ENCODE measurements at regions not wholly inside any gene's neighbourhood (a gene's known extent, or its start where the extent isn't known, plus 50 kb on each side); places are given as distances from the start of the nearest gene placed in this dataset.
"Not testable (repeated sequence)": the region's sequence is repeated elsewhere in the genome, so short reads cannot be mapped to it uniquely, and the experiment has no call there.

DNA sequence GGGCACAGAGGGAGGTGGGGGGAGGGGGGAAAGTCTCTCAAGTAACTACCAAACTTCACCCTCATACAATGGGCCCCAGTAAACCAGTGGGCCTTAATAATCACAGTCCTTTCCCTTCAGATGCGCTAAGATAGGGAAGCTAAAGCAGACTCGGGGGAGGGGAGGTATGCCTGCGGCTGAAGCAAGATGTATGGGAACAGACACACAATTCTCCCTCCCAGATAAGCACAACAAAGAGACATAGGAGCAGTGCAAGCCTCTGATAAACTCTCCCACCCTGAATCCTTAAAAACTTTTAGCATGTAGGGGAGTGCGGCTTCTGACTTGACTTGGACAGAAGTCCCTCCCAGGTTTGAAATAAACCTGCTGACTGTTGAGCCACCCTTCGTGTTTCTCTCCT is 54.7 kb downstream of the PROP1 start:
- not testable (repeated sequence) for H3K27ac Mint-ChIP-seq (ENCODE audit: unreplicated experiment); H3K9me3 Mint-ChIP-seq (ENCODE audit: unreplicated experiment); DNase-seq (ENCODE audit: extremely low spot score, unreplicated experiment); H3K4me3 Mint-ChIP-seq (ENCODE audit: unreplicated experiment); H3K4me1 Mint-ChIP-seq (ENCODE audit: unreplicated experiment); H3K27me3 Mint-ChIP-seq (ENCODE audit: unreplicated experiment); H3K36me3 Mint-ChIP-seq (ENCODE audit: unreplicated experiment)

DNA sequence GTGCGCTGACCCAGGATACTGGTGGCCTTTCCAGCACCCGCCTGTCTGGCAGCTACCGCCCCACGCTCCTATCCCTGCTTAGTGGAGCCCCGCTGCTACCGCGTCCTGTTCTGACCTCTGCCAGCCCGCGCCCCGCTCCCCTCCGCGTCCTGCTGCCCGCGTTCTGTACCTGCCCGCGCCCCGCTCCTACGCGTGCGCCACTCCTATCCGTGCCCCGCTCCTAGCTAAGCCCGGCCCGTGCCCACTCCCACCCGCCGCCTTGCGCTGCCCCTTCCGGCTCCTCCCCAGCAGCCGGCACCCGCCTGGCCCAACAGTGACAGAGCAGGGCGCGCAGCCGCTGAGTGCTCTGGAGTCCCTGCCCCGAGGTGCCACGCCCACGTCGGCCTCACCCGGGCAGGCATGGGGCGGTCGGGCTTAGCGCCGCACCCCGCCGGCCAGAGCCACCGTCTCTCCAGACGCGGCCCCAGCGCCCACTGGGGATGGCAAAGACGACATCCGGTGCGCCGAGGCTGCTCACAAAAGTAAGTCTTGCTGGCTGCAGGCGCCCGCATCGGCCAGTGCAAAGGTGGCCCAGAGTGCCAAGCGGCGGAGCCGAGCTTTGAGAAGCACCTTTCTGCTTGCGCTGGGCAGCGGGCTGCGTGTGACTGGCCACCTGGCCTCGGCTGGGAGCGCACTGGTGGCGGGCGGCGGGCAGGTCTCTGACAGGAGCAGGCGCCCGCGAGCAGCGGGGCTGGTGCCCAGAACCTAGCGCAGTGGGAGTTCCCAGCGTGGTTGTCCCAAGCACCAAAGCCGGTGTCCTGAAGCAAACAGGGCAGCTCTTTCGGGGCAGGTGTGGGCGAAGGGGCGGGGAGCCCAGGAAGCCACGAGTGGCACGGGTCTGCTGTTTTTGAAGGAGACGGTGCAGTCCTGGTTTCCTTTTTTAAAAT is 56.5 kb downstream of the PROP1 start:
- not testable (repeated sequence) for H3K4me3 Mint-ChIP-seq (ENCODE audit: unreplicated experiment); H3K4me1 Mint-ChIP-seq (ENCODE audit: unreplicated experiment); DNase-seq (ENCODE audit: extremely low spot score, unreplicated experiment); H3K9me3 Mint-ChIP-seq (ENCODE audit: unreplicated experiment); H3K27ac Mint-ChIP-seq (ENCODE audit: unreplicated experiment); H3K27me3 Mint-ChIP-seq (ENCODE audit: unreplicated experiment); H3K36me3 Mint-ChIP-seq (ENCODE audit: unreplicated experiment)

DNA sequence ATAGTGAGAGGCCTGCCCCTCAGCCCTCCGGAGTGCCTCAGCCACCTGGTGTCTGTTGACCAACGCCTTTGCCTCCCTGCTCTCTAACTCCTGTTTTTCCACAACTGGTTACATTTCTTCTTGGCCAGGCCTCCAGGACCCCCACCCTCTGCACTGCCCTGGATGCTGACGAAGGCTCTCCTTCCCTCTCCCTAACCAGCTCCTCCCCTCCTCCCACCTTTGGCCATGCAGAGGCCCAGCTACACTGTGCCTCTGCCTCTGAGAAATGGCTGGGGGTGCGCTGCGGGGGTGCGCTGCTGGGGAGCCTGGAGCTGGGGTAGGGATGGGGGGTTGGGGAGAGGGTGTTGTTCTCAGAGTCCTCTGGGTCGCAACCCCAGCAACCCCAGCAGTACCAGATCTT is 57.3 kb downstream of the PROP1 start:
- not testable (repeated sequence) for H3K27me3 Mint-ChIP-seq (ENCODE audit: unreplicated experiment); H3K4me3 Mint-ChIP-seq (ENCODE audit: unreplicated experiment); H3K4me1 Mint-ChIP-seq (ENCODE audit: unreplicated experiment); H3K27ac Mint-ChIP-seq (ENCODE audit: unreplicated experiment); DNase-seq (ENCODE audit: extremely low spot score, unreplicated experiment); H3K9me3 Mint-ChIP-seq (ENCODE audit: unreplicated experiment); H3K36me3 Mint-ChIP-seq (ENCODE audit: unreplicated experiment)

DNA sequence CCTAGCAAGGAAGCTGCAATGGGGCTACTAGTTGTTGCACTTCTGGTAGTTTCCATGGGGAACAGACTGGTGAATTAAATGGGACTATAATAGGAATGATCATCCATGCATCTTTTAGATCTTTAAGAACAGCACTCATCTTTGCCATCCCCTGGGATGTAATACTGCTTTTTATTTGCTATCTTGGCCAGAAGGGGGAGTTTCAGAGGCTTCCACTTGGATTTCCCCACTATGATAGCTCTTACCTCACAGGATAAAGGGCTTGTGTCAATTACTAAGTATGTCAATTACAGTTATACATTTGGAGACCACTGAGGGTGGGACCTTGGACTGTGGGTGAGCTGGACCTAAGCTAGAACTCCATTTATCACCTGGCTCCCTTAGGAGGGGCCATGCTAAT is 61.8 kb downstream of the PROP1 start:
- not testable (repeated sequence) for H3K36me3 Mint-ChIP-seq (ENCODE audit: unreplicated experiment); H3K9me3 Mint-ChIP-seq (ENCODE audit: unreplicated experiment); H3K27ac Mint-ChIP-seq (ENCODE audit: unreplicated experiment); H3K4me1 Mint-ChIP-seq (ENCODE audit: unreplicated experiment); H3K4me3 Mint-ChIP-seq (ENCODE audit: unreplicated experiment); H3K27me3 Mint-ChIP-seq (ENCODE audit: unreplicated experiment); DNase-seq (ENCODE audit: extremely low spot score, unreplicated experiment)
- TF ChIP-seq, protein P1, sequence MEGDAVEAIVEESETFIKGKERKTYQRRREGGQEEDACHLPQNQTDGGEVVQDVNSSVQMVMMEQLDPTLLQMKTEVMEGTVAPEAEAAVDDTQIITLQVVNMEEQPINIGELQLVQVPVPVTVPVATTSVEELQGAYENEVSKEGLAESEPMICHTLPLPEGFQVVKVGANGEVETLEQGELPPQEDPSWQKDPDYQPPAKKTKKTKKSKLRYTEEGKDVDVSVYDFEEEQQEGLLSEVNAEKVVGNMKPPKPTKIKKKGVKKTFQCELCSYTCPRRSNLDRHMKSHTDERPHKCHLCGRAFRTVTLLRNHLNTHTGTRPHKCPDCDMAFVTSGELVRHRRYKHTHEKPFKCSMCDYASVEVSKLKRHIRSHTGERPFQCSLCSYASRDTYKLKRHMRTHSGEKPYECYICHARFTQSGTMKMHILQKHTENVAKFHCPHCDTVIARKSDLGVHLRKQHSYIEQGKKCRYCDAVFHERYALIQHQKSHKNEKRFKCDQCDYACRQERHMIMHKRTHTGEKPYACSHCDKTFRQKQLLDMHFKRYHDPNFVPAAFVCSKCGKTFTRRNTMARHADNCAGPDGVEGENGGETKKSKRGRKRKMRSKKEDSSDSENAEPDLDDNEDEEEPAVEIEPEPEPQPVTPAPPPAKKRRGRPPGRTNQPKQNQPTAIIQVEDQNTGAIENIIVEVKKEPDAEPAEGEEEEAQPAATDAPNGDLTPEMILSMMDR (IDR thresholded peaks at IDR 0.05) = peak; percentile 26

DNA sequence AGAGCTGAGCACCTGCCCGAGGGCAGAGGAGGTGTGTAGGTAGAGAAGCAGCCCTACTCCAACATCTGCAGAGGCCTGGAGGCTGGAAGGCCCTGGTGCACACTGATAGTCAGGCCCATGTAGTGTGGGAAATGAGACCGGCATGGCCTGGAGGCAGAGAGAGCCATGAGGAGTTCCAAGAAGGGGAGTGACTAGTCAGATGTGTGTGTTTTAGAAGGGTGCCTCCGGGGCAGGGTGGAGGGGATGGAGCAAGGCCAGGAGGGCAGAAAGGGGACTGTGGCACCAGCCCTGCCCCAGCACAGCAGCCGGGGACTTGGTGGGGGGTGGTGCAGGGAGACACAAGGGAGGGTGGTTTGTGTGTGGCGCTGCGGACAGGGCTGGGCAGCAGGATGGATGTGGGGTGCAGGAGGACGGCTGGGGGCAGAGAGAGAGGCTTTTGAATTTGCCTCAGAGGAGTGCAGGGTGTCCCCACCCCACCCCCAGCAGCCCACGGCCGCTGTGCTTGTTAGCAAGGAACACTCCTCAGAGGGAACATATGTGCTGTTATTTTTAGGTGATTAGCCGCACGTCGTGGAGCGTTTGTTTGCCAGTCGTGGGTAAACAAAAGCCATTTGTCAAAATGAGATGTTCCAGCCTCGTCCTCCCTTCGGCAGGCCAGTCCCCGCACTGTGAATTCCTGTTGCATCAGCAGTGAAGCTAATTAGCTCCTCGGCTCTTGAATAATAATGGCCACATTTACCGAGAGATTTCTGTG is 65.6 kb downstream of the PROP1 start:
- peak overlapping the region; percentile 33 for H3K4me3 Mint-ChIP-seq (ENCODE audit: unreplicated experiment)
- not testable (repeated sequence) for H3K27ac Mint-ChIP-seq (ENCODE audit: unreplicated experiment); H3K27me3 Mint-ChIP-seq (ENCODE audit: unreplicated experiment); H3K4me1 Mint-ChIP-seq (ENCODE audit: unreplicated experiment); DNase-seq (ENCODE audit: extremely low spot score, unreplicated experiment); H3K36me3 Mint-ChIP-seq (ENCODE audit: unreplicated experiment); H3K9me3 Mint-ChIP-seq (ENCODE audit: unreplicated experiment)

DNA sequence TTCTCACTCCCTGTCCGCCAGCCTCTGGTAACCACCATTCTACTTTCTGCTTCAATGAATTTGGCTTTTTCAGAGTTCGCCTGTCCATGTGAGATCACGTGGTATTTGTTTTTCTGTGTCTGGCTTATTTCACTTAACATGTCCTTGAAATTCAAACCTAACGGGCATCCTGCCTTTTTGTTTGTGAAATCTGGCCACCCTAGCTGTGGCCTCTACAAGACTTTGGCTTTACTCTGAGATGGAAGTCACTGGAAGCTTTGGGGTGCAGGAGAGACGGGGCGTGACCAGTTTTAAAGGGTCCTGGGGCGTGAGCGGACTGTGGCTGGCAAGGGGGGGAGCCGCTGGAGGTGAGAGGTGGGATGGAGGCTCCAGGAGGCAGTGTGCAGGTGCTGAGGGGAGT is 66.4 kb downstream of the PROP1 start:
- H3K4me1 Mint-ChIP-seq (ENCODE audit: unreplicated experiment); H3K27me3 Mint-ChIP-seq (ENCODE audit: unreplicated experiment); H3K4me3 Mint-ChIP-seq (ENCODE audit: unreplicated experiment); H3K36me3 Mint-ChIP-seq (ENCODE audit: unreplicated experiment); H3K9me3 Mint-ChIP-seq (ENCODE audit: unreplicated experiment); H3K27ac Mint-ChIP-seq (ENCODE audit: unreplicated experiment); DNase-seq (ENCODE audit: extremely low spot score, unreplicated experiment): not testable (repeated sequence)

DNA sequence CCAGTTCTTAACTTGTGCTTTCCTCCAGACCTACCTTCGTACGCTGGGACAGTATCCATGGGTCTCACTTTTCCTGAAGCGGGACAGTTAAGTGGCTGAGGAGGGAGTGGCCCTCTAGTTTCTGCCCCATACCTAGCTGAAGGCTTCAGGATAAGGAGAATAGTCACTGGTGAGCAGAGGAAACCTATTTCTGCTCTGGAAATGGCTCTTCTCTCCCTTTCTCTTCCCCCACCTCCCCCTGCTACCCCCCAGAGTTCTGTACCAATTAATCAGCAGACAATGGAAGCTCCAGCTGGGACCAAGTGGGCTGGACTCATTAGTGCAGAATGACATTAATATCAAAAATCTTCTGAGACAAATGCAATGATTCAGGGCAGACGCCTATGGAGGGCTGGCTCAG is 68.5 kb downstream of the PROP1 start:
- H3K36me3 Mint-ChIP-seq (ENCODE audit: unreplicated experiment); H3K27me3 Mint-ChIP-seq (ENCODE audit: unreplicated experiment); H3K4me3 Mint-ChIP-seq (ENCODE audit: unreplicated experiment); H3K4me1 Mint-ChIP-seq (ENCODE audit: unreplicated experiment); H3K27ac Mint-ChIP-seq (ENCODE audit: unreplicated experiment); H3K9me3 Mint-ChIP-seq (ENCODE audit: unreplicated experiment); DNase-seq (ENCODE audit: extremely low spot score, unreplicated experiment): not testable (repeated sequence)

DNA sequence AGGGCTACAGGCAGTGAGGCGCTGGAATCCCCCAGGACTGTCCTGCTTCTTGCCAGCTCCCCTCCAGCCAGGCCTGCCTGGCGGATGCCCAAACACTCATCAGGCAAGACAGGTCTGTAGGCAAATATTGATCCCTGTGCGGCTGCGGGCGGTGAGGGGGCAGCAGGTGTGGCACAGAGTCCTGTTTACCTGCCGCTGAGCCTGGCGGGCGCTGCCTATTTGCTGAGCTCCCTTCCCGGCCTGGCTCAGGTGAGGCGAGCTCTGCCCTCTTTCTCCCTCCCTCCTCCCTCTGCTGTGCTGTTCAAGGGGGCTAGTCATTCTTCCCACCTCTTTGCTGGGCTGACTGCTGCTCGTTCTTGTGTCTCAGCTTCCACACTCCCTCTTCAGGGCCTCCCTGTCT is 71.5 kb downstream of the PROP1 start:
- not testable (repeated sequence) for H3K4me3 Mint-ChIP-seq (ENCODE audit: unreplicated experiment); H3K27me3 Mint-ChIP-seq (ENCODE audit: unreplicated experiment); H3K9me3 Mint-ChIP-seq (ENCODE audit: unreplicated experiment); H3K27ac Mint-ChIP-seq (ENCODE audit: unreplicated experiment); H3K4me1 Mint-ChIP-seq (ENCODE audit: unreplicated experiment); H3K36me3 Mint-ChIP-seq (ENCODE audit: unreplicated experiment); DNase-seq (ENCODE audit: extremely low spot score, unreplicated experiment)

DNA sequence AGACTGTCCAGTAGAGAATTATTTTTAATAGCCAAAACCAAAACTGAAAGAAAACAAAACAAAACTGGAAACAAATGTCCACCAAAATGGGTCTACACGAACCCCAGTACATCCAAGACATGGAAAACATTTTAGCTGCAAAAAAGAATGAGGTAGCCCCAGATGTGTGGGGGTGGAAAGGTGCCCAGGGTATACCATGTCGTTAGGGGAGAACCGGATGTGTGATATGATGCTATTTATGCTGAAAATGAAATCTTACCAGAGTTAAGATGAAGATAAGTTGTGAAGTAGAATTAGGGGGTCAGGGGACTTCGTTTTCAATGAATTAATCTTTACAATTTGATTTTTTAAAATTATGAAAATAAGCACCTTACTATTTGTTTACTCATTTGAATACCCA is 72.2 kb downstream of the PROP1 start:
- H3K4me1 Mint-ChIP-seq (ENCODE audit: unreplicated experiment); H3K27me3 Mint-ChIP-seq (ENCODE audit: unreplicated experiment); H3K4me3 Mint-ChIP-seq (ENCODE audit: unreplicated experiment); DNase-seq (ENCODE audit: extremely low spot score, unreplicated experiment); H3K9me3 Mint-ChIP-seq (ENCODE audit: unreplicated experiment); H3K27ac Mint-ChIP-seq (ENCODE audit: unreplicated experiment); H3K36me3 Mint-ChIP-seq (ENCODE audit: unreplicated experiment): not testable (repeated sequence)

DNA sequence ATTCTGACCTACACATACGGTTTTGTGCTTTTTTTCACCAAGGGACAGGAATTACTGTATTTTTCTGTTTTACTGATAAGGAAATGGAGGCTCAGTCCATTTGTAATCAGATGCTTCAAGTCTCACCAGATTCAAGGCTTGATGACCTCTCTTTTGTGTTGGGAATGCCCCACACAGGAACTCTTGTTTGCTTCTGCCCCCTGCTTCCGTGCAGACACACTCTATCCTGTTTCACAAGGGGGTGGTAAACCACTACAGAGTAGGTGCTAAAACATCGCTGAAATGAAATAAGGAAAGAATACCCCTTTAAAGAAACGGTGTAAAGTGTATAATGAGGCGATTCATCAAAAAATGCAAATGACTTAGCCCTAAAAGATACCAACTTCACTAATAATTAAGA is 72.9 kb downstream of the PROP1 start:
- not testable (repeated sequence) for H3K9me3 Mint-ChIP-seq (ENCODE audit: unreplicated experiment); DNase-seq (ENCODE audit: extremely low spot score, unreplicated experiment); H3K4me1 Mint-ChIP-seq (ENCODE audit: unreplicated experiment); H3K36me3 Mint-ChIP-seq (ENCODE audit: unreplicated experiment); H3K4me3 Mint-ChIP-seq (ENCODE audit: unreplicated experiment); H3K27me3 Mint-ChIP-seq (ENCODE audit: unreplicated experiment); H3K27ac Mint-ChIP-seq (ENCODE audit: unreplicated experiment)

DNA sequence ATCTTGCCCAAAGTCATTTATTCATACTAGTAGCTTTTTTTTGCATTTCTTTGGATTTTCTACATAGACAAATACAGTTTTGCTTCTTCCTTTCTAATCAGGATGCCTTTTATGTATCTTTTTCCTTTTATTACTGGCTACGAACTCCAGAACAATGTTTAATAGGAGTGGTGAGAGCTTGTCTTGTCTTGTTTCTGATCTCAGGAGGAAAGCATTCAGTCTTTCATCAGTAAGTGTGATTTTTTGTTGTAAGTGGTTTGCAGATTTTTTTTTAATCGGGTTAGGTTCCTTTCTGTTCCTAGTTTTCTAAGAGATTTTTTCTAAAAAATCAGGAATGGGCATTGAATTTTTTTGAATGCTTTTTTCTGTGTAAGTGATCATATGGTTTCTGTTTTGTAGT is 86.8 kb downstream of the PROP1 start:
- not testable (repeated sequence) for H3K4me1 Mint-ChIP-seq (ENCODE audit: unreplicated experiment); H3K36me3 Mint-ChIP-seq (ENCODE audit: unreplicated experiment); DNase-seq (ENCODE audit: extremely low spot score, unreplicated experiment); H3K27me3 Mint-ChIP-seq (ENCODE audit: unreplicated experiment); H3K27ac Mint-ChIP-seq (ENCODE audit: unreplicated experiment); H3K9me3 Mint-ChIP-seq (ENCODE audit: unreplicated experiment); H3K4me3 Mint-ChIP-seq (ENCODE audit: unreplicated experiment)
